PC-9 (cell line): ENCODE measurements at regions not wholly inside any gene's neighbourhood (a gene's known extent, or its start where the extent isn't known, plus 50 kb on each side); places are given as distances from the start of the nearest gene placed in this dataset.

Experiments used
- BruUV-seq: library from RNA; stranded (reverse); fragments of 400-500 nt; replicated peaks from 2 replicates; lab custom pipeline; 2021; lab: Mats Ljungman, UMichigan
- CTCF ChIA-PET: fragments of 300-600 bp; sonication (Branson Sonifier 250); formaldehyde crosslinking; loops from one replicate; lab custom pipeline; 2022; ENCODE audit warnings: antibody characterized with exemption; lab: Charles Lee
- POLR2A ChIA-PET: fragments of 300-600 bp; sonication (Branson Sonifier 250); formaldehyde crosslinking; loops from one replicate; lab custom pipeline; 2022; ENCODE audit warnings: antibody characterized with exemption; ENCODE audit not compliant: unreplicated experiment; lab: Charles Lee
- DNase-seq, 2 experiments: peaks; one replicate each; pipeline versions ENCODE4 v3.0.0 to v3.0.0-alpha.2; 2015 to 2022; ENCODE audit warnings: mixed read lengths in 1 of 2
- H2AFZ ChIP-seq: fragments of 200-600 bp; sonication (generic); 2 replicates; pipeline ENCODE4 v1.8.1; 2017; ENCODE audit warnings: antibody characterized with exemption
- H3F3A ChIP-seq: fragments of 200-600 bp; sonication (generic); 2 replicates; pipeline ENCODE4 v1.8.1; 2017; ENCODE audit warnings: antibody characterized with exemption, mild to moderate bottlenecking, low read depth; ENCODE audit not compliant: insufficient read depth
- H3K27ac ChIP-seq: fragments of 200-600 bp; sonication (generic); 2 replicates; pipeline ENCODE4 v1.6.1; 2016; ENCODE audit warnings: mixed run types
- H3K27me3 ChIP-seq: fragments of 200-600 bp; sonication (generic); 2 replicates; pipeline ENCODE4 v1.6.1; 2016; ENCODE audit warnings: low read depth, mixed run types; ENCODE audit not compliant: insufficient read depth
- H3K36me3 ChIP-seq: fragments of 200-600 bp; sonication (generic); 2 replicates; pipeline ENCODE4 v1.6.1; 2016; ENCODE audit warnings: low read depth, mixed run types
- H3K4me1 ChIP-seq: fragments of 200-600 bp; sonication (generic); replicated peaks from 2 replicates; pipeline ENCODE4 v1.6.1; 2016; ENCODE audit warnings: mixed run types; ENCODE audit not compliant: insufficient read depth
- H3K4me2 ChIP-seq: fragments of 200-600 bp; sonication (generic); 2 replicates; pipeline ENCODE4 v1.6.1; 2017; ENCODE audit warnings: mixed run types
- H3K4me3 ChIP-seq: fragments of 200-600 bp; sonication (generic); 2 replicates; pipeline ENCODE4 v1.6.1; 2016; ENCODE audit warnings: mixed run types
- H3K79me2 ChIP-seq: fragments of 200-600 bp; sonication (generic); 2 replicates; pipeline ENCODE4 v1.6.1; 2017; ENCODE audit warnings: low read depth, mixed run types
- H3K9me2 ChIP-seq: fragments of 200-600 bp; sonication (generic); 2 replicates; pipeline ENCODE4 v1.8.1; 2017; ENCODE audit warnings: mild to moderate bottlenecking; ENCODE audit not compliant: insufficient read depth
- H3K9me3 ChIP-seq: fragments of 200-600 bp; sonication (generic); 2 replicates; pipeline ENCODE4 v1.8.1; 2016; ENCODE audit warnings: low read depth; ENCODE audit not compliant: insufficient read depth
- H4K20me1 ChIP-seq: fragments of 200-600 bp; sonication (generic); 2 replicates; pipeline ENCODE4 v1.8.1; 2017; ENCODE audit not compliant: insufficient read depth
- CTCF ChIP-seq: fragments of 200-600 bp; sonication (generic); conservative IDR thresholded peaks from 2 replicates; pipeline ENCODE4 v1.6.1; 2017; ENCODE audit warnings: mixed run types, antibody characterized with exemption, mild to moderate bottlenecking, moderate library complexity
- EZH2 ChIP-seq: fragments of 200-600 bp; sonication (generic); IDR thresholded peaks from 2 replicates; pipeline ENCODE4 v1.8.0; 2017; ENCODE audit warnings: antibody characterized with exemption, low read depth
- intact Hi-C: fragments of 100-400 bp; cut with micrococcal nuclease; formaldehyde crosslinking; loops from one replicate; pipeline ENCODE4 v1.10.0; 2022; ENCODE audit not compliant: unreplicated experiment

DNA sequence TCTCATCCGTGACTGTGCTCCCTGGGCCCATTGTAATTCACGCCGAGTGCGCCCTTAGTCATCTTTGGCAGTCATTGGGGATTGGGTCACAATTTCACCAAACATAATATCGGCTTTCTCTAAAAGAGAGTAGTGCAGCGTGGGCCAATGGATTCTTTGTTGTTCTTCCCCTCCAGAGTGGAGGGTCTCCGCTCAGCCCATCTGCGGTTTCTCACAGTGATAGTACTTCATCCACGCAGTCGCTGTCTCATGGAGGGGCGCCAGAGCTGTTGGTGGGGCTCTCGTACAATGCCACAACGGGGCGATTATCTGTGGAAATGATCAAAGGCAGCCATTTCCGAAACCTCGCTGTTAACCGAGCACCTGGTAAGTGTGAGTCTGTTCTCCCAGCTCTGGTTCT lies 321.8 kb downstream of the SNAPC1 start:
- intact Hi-C loops: no loop called here
- no peak overlapping the region for H2AFZ ChIP-seq
- TF ChIP-seq EZH2: no peak
- no peak for TF ChIP-seq CTCF
- BruUV-seq: no TSS peak
- POLR2A ChIA-PET: no interaction called here
- H3K79me2 ChIP-seq: no peaks in the 10 kb centered on the region
- DNase-seq: no peak
- CTCF ChIA-PET: no interaction called here
- H3K27me3 ChIP-seq: no peaks in the 10 kb centered on the region
- H3K36me3 ChIP-seq: no peaks in the 10 kb centered on the region
- no peak overlapping the region for H3K4me3 ChIP-seq
- no peaks in the 10 kb centered on the region; the same call in 1 of the 2 replicates for H3K9me2 ChIP-seq
- H3F3A ChIP-seq: no peaks in the 10 kb centered on the region
- H3K9me3 ChIP-seq: no peaks in the 10 kb centered on the region; the same call in 1 of the 2 replicates
- no peaks in the 10 kb centered on the region for H4K20me1 ChIP-seq
- no peak overlapping the region for H3K27ac ChIP-seq
- no peak overlapping the region for H3K4me2 ChIP-seq
- H3K4me1 ChIP-seq: no peaks in the 10 kb centered on the region

GRCh38 chr14:62087191-62087590 lies 325.0 kb downstream of the SNAPC1 start:
- Histone ChIP-seq H3K27ac (no peak overlapping the region), H3K4me1 (no peaks in the 10 kb centered on the region), H3F3A (no peaks in the 10 kb centered on the region), H3K9me2 (no peaks in the 10 kb centered on the region; the same call in 1 of the 2 replicates), H3K36me3 (no peaks in the 10 kb centered on the region), H3K9me3 (no peaks in the 10 kb centered on the region; the same call in 1 of the 2 replicates), H4K20me1 (no peaks in the 10 kb centered on the region), H3K27me3 (no peaks in the 10 kb centered on the region), H3K4me2 (no peak overlapping the region), H2AFZ (no peak overlapping the region), H3K4me3 (no peak overlapping the region), H3K79me2 (no peaks in the 10 kb centered on the region)
- POLR2A ChIA-PET: interaction anchor here (0.6 kb wide), 1 partner anchor 1049 kb away, joined by 3 read pairs; no protein-coding TSS in a partner anchor
- intact Hi-C loops: no loop called here
- DNase-seq: no peak
- no peak for TF ChIP-seq EZH2
- TF ChIP-seq CTCF: no peak
- BruUV-seq: no TSS peak
- CTCF ChIA-PET: no interaction called here

DNA sequence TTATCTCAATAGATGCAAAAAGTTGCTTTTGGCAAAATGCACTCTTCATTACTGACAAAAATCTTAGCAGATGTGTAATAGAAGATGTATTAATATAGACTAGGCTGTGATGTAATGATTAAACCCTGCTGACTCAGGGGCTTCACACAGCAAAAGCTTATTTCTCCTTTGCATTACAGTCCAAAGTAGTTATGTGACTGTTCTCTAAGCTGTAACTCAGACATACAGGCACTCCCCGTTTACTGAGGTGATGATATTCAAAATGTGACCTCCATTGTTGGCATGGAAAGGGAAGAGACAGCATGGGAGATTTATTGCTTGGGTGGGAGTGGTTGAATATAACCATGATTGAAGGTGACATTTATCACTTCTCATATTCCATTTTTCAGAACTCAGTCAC lies 331.5 kb downstream of the SNAPC1 start:
- Histone ChIP-seq H3K36me3 (no peaks in the 10 kb centered on the region), H3K4me2 (no peak overlapping the region), H4K20me1 (no peaks in the 10 kb centered on the region; the same call in 1 of the 2 replicates), H3K9me2 (no peaks in the 10 kb centered on the region), H3K27me3 (no peaks in the 10 kb centered on the region), H3K27ac (no peak overlapping the region), H3K4me1 (no peaks in the 10 kb centered on the region), H3K4me3 (no peak overlapping the region), H3K9me3 (no peaks in the 10 kb centered on the region), H2AFZ (no peak overlapping the region), H3K79me2 (no peaks in the 10 kb centered on the region), H3F3A (no peaks in the 10 kb centered on the region)
- no peak for DNase-seq
- BruUV-seq: no TSS peak
- CTCF ChIA-PET: no interaction called here
- POLR2A ChIA-PET: no interaction called here
- intact Hi-C loops: no loop called here
- TF ChIP-seq CTCF (no peak), EZH2 (no peak)
